ENCODE measurements at regions not wholly inside any gene's neighbourhood (a gene's known extent, or its start where the extent isn't known, plus 50 kb on each side); places are given as distances from the start of the nearest gene placed in this dataset.

- peak; percentile 59 for DNase-seq (ENCODE audit: insufficient read length, low spot score, missing footprints)
- TF ChIP-seq CTCF (IDR thresholded peaks at IDR 0.05; ENCODE audit: extremely low read depth, low read depth, low read length), result no peak
- Histone ChIP-seq H2AFZ (ENCODE audit: low read length) (no peak overlapping the region), H3K9me3 (ENCODE audit: low read depth, low read length) (no peaks in the 10 kb centered on the region), H3K4me3 (ENCODE audit: insufficient read depth, low read length) (no peak overlapping the region), H3K27me3 (ENCODE audit: insufficient read depth, low read length) (no peaks in the 10 kb centered on the region), H3K4me2 (ENCODE audit: insufficient read depth, low read length) (no peak overlapping the region), H4K20me1 (ENCODE audit: insufficient read depth, low read length) (no peaks in the 10 kb centered on the region), H3K27ac (ENCODE audit: low read depth, low read length) (no peak overlapping the region), H3K4me1 (ENCODE audit: insufficient read depth, low read length) (no peaks in the 10 kb centered on the region), H3K79me2 (ENCODE audit: insufficient read depth, low read length) (no peaks in the 10 kb centered on the region), H3K36me3 (ENCODE audit: insufficient read depth, low read length) (no peaks in the 10 kb centered on the region)
Observed at GRCh38 chr3:107436029-107436428, 58.8 kb downstream of the CCDC54 start.

- H3K4me1 ChIP-seq (ENCODE audit: insufficient read depth, low read length), result no peaks in the 10 kb centered on the region
Observed at GRCh38 chr3:107438671-107439070, 61.4 kb downstream of the CCDC54 start.

GRCh38 chr3:107441617-107442016 is 64.4 kb downstream of the CCDC54 start:
- no peaks in the 10 kb centered on the region for H4K20me1 ChIP-seq (ENCODE audit: insufficient read depth, low read length)
- H3K4me1 ChIP-seq (ENCODE audit: insufficient read depth, low read length), result no peaks in the 10 kb centered on the region
- H3K36me3 ChIP-seq (ENCODE audit: insufficient read depth, low read length), result no peaks in the 10 kb centered on the region
- no peaks in the 10 kb centered on the region for H3K9me3 ChIP-seq (ENCODE audit: low read depth, low read length)
- no peak for DNase-seq (ENCODE audit: insufficient read length, low spot score, missing footprints)
- no peaks in the 10 kb centered on the region for H3K27me3 ChIP-seq (ENCODE audit: insufficient read depth, low read length)
- no peak overlapping the region for H2AFZ ChIP-seq (ENCODE audit: low read length)
- H3K4me2 ChIP-seq (ENCODE audit: insufficient read depth, low read length), result no peak overlapping the region
- no peaks in the 10 kb centered on the region for H3K79me2 ChIP-seq (ENCODE audit: insufficient read depth, low read length)
- H3K4me3 ChIP-seq (ENCODE audit: insufficient read depth, low read length), result no peak overlapping the region
- H3K27ac ChIP-seq (ENCODE audit: low read depth, low read length), result no peak overlapping the region
- TF ChIP-seq CTCF (IDR thresholded peaks at IDR 0.05; ENCODE audit: extremely low read depth, low read depth, low read length), result no peak

More at GRCh38 chr3:107438671-107439070, 61.4 kb downstream of the CCDC54 start:
- Histone ChIP-seq H3K36me3 (ENCODE audit: insufficient read depth, low read length) (no peaks in the 10 kb centered on the region), H3K27me3 (ENCODE audit: insufficient read depth, low read length) (no peaks in the 10 kb centered on the region), H3K27ac (ENCODE audit: low read depth, low read length) (no peak overlapping the region), H3K79me2 (ENCODE audit: insufficient read depth, low read length) (no peaks in the 10 kb centered on the region), H3K9me3 (ENCODE audit: low read depth, low read length) (no peaks in the 10 kb centered on the region), H3K4me3 (ENCODE audit: insufficient read depth, low read length) (no peak overlapping the region), H3K4me2 (ENCODE audit: insufficient read depth, low read length) (no peak overlapping the region), H4K20me1 (ENCODE audit: insufficient read depth, low read length) (no peaks in the 10 kb centered on the region), H2AFZ (ENCODE audit: low read length) (no peak overlapping the region)
- DNase-seq (ENCODE audit: insufficient read length, low spot score, missing footprints), result no peak
- TF ChIP-seq CTCF (IDR thresholded peaks at IDR 0.05; ENCODE audit: extremely low read depth, low read depth, low read length), result no peak

GRCh38 chr3:107443461-107443860 is 66.2 kb downstream of the CCDC54 start:
- Histone ChIP-seq H3K27ac (ENCODE audit: low read depth, low read length) (no peak overlapping the region), H3K4me1 (ENCODE audit: insufficient read depth, low read length) (no peaks in the 10 kb centered on the region), H3K4me2 (ENCODE audit: insufficient read depth, low read length) (no peak overlapping the region), H4K20me1 (ENCODE audit: insufficient read depth, low read length) (no peaks in the 10 kb centered on the region), H3K79me2 (ENCODE audit: insufficient read depth, low read length) (no peaks in the 10 kb centered on the region), H3K27me3 (ENCODE audit: insufficient read depth, low read length) (no peaks in the 10 kb centered on the region), H3K9me3 (ENCODE audit: low read depth, low read length) (no peaks in the 10 kb centered on the region), H3K4me3 (ENCODE audit: insufficient read depth, low read length) (no peak overlapping the region), H3K36me3 (ENCODE audit: insufficient read depth, low read length) (no peaks in the 10 kb centered on the region), H2AFZ (ENCODE audit: low read length) (no peak overlapping the region)
- no peak for DNase-seq (ENCODE audit: insufficient read length, low spot score, missing footprints)
- no peak for TF ChIP-seq CTCF (IDR thresholded peaks at IDR 0.05; ENCODE audit: extremely low read depth, low read depth, low read length)

Measured in osteoblast (primary cell).